GM12864 (cell line): ENCODE measurements at regions not wholly inside any gene's neighbourhood (a gene's known extent, or its start where the extent isn't known, plus 50 kb on each side); places are given as distances from the start of the nearest gene placed in this dataset.

ENCODE experiments used
- DNase-seq: peaks from one replicate; pipeline ENCODE4 v3.0.0-alpha.2; 2011; ENCODE audit warnings: low read depth
- H3K4me3 ChIP-seq: 2 replicates; pipeline ENCODE4 v1.5.1; 2011; ENCODE audit warnings: mild to moderate bottlenecking, low read depth, low read length, control low read depth
- CTCF ChIP-seq: IDR thresholded peaks from 2 replicates; pipeline ENCODE4 v1.5.1; 2011; ENCODE audit warnings: low read depth, mild to moderate bottlenecking, moderate library complexity, low read length, control low read depth, inconsistent platforms; ENCODE audit errors: missing control alignments

- H3K4me3 ChIP-seq: no peak overlapping the region
- TF ChIP-seq CTCF: no peak
- no peak for DNase-seq
These were observed 217.9 kb downstream of the ATPSCKMT start for GRCh38 chr5:10031817-10032216.

- peak; percentile 42 for TF ChIP-seq CTCF
- peak; percentile 8 for DNase-seq
- H3K4me3 ChIP-seq: no peak overlapping the region
These were observed 219.4 kb downstream of the ATPSCKMT start for GRCh38 chr5:10030219-10030831.

- H3K4me3 ChIP-seq: no peak overlapping the region
- no peak for TF ChIP-seq CTCF
- DNase-seq: no peak
These were observed 226.2 kb downstream of the ATPSCKMT start for GRCh38 chr5:10023494-10023893.

- no peak overlapping the region for H3K4me3 ChIP-seq
- TF ChIP-seq CTCF: no peak
- no peak for DNase-seq
These were observed 228.4 kb downstream of the ATPSCKMT start for GRCh38 chr5:10021248-10021647.

GRCh38 chr5:10019236-10019635 lies 230.5 kb downstream of the ATPSCKMT start:
- no peak overlapping the region for H3K4me3 ChIP-seq
- DNase-seq: no peak
- TF ChIP-seq CTCF: no peak

- DNase-seq: no peak
- no peak for TF ChIP-seq CTCF
These were observed 231.3 kb downstream of the ATPSCKMT start for GRCh38 chr5:10018201-10019069.

More at GRCh38 chr5:10018201-10019069, 231.3 kb downstream of the ATPSCKMT start:
- H3K4me3 ChIP-seq: no peak overlapping the region
